Heart left ventricle (tissue), 16 donors: ENCODE measurements at regions not wholly inside any gene's neighbourhood (a gene's known extent, or its start where the extent isn't known, plus 50 kb on each side); places are given as distances from the start of the nearest gene placed in this dataset.
A peak's percentile ranks its signal among the peaks of the same experiment; 100 is the strongest.

Experiments used
- ATAC-seq, 4 donors: fragments of 200-7000 bp; cut with Tn5 transposase; one replicate each; pipeline ENCODE4 v1.9.1; 2020 to 2022; ENCODE audit warnings: moderate library complexity in 4 of 4, mild to moderate bottlenecking in 3 of 4, moderate number of reproducible peaks in 1 of 4
- DNase-seq, 5 donors: peaks; one replicate each; pipeline ENCODE4 v3.0.0-alpha.2; 2020
- H3K27ac ChIP-seq, 12 donors: fragments of 200-600 bp; sonication (generic) in 4 of 12; one replicate each; pipeline versions ENCODE4 v1.5.0 to v1.8.0; 2016 to 2022; ENCODE audit warnings: mild to moderate bottlenecking in 2 of 12
- H3K27me3 ChIP-seq, 9 donors: fragments of 200-600 bp; sonication (generic) in 2 of 9; one replicate each; pipeline versions ENCODE4 v1.5.1 to v1.8.0; 2016 to 2022; ENCODE audit warnings: mild to moderate bottlenecking in 3 of 9
- H3K36me3 ChIP-seq, 9 donors: fragments of 200-600 bp; sonication (generic) in 2 of 9; one replicate each; pipeline versions ENCODE4 v1.5.0 to v1.8.0; 2018 to 2022; ENCODE audit warnings: mild to moderate bottlenecking in 2 of 9
- H3K4me1 ChIP-seq, 12 donors: fragments of 200-600 bp; sonication (generic) in 4 of 12; one replicate each; pipeline versions ENCODE4 v1.5.0 to v1.8.0; 2016 to 2022; ENCODE audit warnings: mild to moderate bottlenecking in 3 of 12
- H3K4me3 ChIP-seq, 12 donors: fragments of 200-600 bp; sonication (generic) in 4 of 12; one replicate each; pipeline versions ENCODE4 v1.5.0 to v1.8.0; 2017 to 2022; ENCODE audit warnings: mild to moderate bottlenecking in 9 of 12, moderate library complexity in 4 of 12
- H3K9me3 ChIP-seq, 12 donors: fragments of 200-600 bp; sonication (generic) in 4 of 12; one replicate each; pipeline versions ENCODE4 v1.5.0 to v1.8.0; 2016 to 2022; ENCODE audit warnings: mild to moderate bottlenecking in 1 of 12
- POLR2A ChIP-seq, 2 donors: fragments of 450-650 bp; IDR thresholded peaks; one replicate each; pipeline ENCODE4 v1.6.1; 2017; ENCODE audit warnings: antibody characterized with exemption in 2 of 2, mild to moderate bottlenecking in 2 of 2, moderate library complexity in 2 of 2
- WGBS, 4 donors: extraction: QIAGEN DNeasy Blood & Tissue Kit in 2 of 4; methylation state at CpG; one replicate each; pipeline versions ENCODE4 v1.1.5 to v1.1.7; 2013 to 2018; 5-methylcytosine and 5-hydroxymethylcytosine counted together
- intact Hi-C, 10 donors: fragments of 100-400 bp; cut with DNase I; formaldehyde crosslinking; loops; one replicate each; pipeline versions ENCODE4 v1.11.1 to v1.14.2; 2022
- TF ChIP-seq, protein P1 (sequence below), 12 donors: fragments of 200-600 bp; sonication (generic) in 4 of 12; IDR thresholded peaks; one replicate each; pipeline versions ENCODE4 v1.5.0 to v1.8.0; 2018 to 2022; ENCODE audit warnings: antibody characterized with exemption in 12 of 12, mild to moderate bottlenecking in 5 of 12
- donor health status: ischemic (EF 13 %, LVEDD 7.1; RV severe dilation, severe dysfunction).
- donor health status: healthy with polysubstance abuse.
- donor health status: DM: no; HTN: yes; CAD: no.
- donor health status: DM: no; HTN: no; CAD: no.
- donor health status: ischemic (EF 25% LVEDD 6.9; RV normal size, moderate dysfunction).
- donor health status: ischemic (EF 25% LVEDD 5.7; RV mildly dilated, moderate dysfunction).
- donor health status: healthy.
- donor health status: DM: yes; HTN: yes; CAD: no.
- donor health status: ischemic (EF 35%, LVEDD 5.7; RV mildly dilated, moderate dysfunction).
- donor health status: nonischemic (EF 11% LVEDD 7.7; RV severe dilation, severe dysfunction).
- donor health status: DM: yes; HTN: yes; CAD: no.
- donor health status: PGD.
- donor health status: ischemic (EF 29% LVEDD 5.4; RV normal size, mild dysfunction).
- donor health status: nonischemic (EF 23%, LVEDD 6.1; RV moderate dilation, normal function).

DNA sequence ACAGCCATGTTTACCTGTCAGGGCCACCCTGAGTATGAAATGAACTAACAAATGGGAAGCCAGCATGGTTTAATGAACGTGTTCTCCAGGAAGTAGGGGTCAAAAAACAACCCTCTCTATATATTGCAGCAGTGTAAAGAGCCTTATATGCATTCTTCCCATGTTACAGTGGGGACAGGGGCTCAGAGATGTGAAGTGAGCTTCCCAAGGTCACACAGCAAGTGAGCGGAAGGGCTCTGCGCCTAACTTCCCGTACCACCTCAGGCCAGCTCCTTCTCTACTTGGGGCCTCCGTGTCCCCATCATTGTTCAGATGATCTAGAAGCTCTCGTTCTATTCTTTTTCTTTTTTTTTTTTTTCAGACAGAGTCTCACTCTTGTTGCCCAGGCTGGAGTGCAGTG is 105.1 kb upstream of the MAP1LC3B2 start:
- H3K4me3 ChIP-seq = no peak overlapping the region
- H3K9me3 ChIP-seq = no peaks in the 10 kb centered on the region
- intact Hi-C loops = loop anchor here in 2 of 10 donors (2.0 to 10.0 kb wide), 3 partner anchors 81 to 211 kb away; no protein-coding TSS in a partner anchor
- H3K4me1 ChIP-seq = peaks cover 0 to 24% (median 20%) of the 10 kb centered on the region in 12 donors
- H3K27ac ChIP-seq = no peak overlapping the region
- no peaks in the 10 kb centered on the region for H3K27me3 ChIP-seq
- H3K36me3 ChIP-seq = no peaks in the 10 kb centered on the region
- ATAC-seq (no peak), DNase-seq (no peak)
- TF ChIP-seq, protein P1, sequence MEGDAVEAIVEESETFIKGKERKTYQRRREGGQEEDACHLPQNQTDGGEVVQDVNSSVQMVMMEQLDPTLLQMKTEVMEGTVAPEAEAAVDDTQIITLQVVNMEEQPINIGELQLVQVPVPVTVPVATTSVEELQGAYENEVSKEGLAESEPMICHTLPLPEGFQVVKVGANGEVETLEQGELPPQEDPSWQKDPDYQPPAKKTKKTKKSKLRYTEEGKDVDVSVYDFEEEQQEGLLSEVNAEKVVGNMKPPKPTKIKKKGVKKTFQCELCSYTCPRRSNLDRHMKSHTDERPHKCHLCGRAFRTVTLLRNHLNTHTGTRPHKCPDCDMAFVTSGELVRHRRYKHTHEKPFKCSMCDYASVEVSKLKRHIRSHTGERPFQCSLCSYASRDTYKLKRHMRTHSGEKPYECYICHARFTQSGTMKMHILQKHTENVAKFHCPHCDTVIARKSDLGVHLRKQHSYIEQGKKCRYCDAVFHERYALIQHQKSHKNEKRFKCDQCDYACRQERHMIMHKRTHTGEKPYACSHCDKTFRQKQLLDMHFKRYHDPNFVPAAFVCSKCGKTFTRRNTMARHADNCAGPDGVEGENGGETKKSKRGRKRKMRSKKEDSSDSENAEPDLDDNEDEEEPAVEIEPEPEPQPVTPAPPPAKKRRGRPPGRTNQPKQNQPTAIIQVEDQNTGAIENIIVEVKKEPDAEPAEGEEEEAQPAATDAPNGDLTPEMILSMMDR (IDR thresholded peaks at IDR 0.05) = no peak
- no peak for TF ChIP-seq POLR2A (IDR thresholded peaks at IDR 0.05)
- 85 to 88% (median 86%) methylated on average over 6 of the region's 6 CpGs for WGBS, 4 donors

DNA sequence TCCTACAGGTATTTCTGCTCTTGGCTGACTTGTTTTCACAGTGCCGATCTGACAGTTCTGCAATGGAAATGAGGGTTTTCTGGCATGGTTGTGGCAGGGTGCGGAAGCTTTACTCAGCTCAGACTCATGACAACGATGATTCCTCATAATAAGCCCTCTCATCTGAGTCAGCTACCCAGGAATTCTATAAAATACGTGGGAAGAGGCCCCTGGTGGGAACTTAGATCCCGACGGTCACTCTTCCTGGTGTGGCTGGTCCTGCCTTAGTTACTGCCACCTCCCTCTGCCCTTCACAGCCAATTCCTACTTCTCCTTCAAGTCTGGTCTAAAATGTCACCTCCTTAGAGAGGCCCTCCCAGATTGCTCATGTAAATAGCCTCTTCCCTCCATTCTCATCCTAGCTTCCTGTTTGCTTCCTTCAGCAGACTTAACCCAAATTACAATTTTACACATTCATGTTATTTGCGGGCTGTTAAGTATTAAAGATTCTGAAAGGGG is 104.2 kb upstream of the MAP1LC3B2 start:
- 41 to 65% (median 55%) methylated on average over 7 of the region's 7 CpGs for WGBS, 4 donors
- no peaks in the 10 kb centered on the region for H3K9me3 ChIP-seq
- no peak for TF ChIP-seq POLR2A (IDR thresholded peaks at IDR 0.05)
- TF ChIP-seq, protein P1 (IDR thresholded peaks at IDR 0.05) = no peak
- H3K36me3 ChIP-seq = no peaks in the 10 kb centered on the region
- no peaks in the 10 kb centered on the region for H3K27me3 ChIP-seq
- intact Hi-C loops = loop anchor here in 2 of 10 donors (2.0 to 10.0 kb wide), 4 partner anchors 80 to 210 kb away; no protein-coding TSS in a partner anchor
- H3K4me1 ChIP-seq = peaks cover 0 to 24% (median 20%) of the 10 kb centered on the region in 12 donors
- H3K27ac ChIP-seq = peak overlapping the region; percentile 47 to 96 (median 74)
- peak overlapping the region in 2 of 12 donors; percentile 23 to 37 for H3K4me3 ChIP-seq
- DNase-seq (no peak), ATAC-seq (peak in 2 of 4 donors; percentile 13 to 25)

DNA sequence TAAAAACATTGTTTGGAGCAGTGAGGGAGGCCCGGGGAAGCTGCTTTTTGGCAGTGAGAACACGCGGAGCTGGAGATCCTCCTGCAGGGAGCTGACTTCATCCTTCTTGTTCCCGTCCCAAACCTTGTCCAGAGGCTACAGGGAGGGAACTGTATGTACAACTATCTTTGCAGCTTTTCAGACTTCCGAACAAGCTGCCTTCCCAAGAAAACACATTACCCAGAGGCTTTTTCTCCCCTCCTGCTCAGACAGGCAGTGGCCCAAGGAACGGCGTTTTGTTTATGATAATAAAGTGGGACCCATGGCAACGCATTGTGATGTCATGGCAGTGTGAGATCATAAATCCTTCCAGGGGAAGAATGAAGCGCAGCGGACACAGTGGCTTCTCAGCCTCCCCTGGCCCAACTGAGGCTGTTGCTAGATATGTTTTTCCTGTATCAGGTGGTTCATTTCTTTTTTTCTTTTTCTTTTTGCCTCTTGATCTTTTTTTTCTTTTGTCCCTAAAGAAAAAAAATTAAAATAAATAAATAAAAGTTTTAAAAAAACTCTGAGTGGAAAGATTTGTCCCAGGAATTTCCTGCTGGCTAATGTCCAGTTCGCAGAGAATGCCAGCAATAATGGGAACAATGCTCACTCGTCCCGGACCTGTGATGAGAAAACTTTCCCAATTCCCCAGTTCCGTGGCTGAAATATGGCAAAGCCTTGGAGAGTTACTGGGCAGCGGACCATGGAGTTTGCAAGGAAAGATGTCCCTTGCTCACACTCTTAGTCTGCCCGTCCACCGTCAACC is 103.4 kb upstream of the MAP1LC3B2 start:
- peak overlapping the region in 5 of 12 donors; percentile 5 to 38 (median 26) for H3K4me3 ChIP-seq
- ATAC-seq (peak; percentile 85 to 96 (median 92)), DNase-seq (peak; percentile 57 to 82 (median 81))
- intact Hi-C loops = loop anchor here in 2 of 10 donors (2.0 to 10.0 kb wide), 4 partner anchors 79 to 209 kb away; no protein-coding TSS in a partner anchor
- H3K27ac ChIP-seq = peak overlapping the region; percentile 47 to 96 (median 74)
- no peaks in the 10 kb centered on the region for H3K27me3 ChIP-seq
- H3K36me3 ChIP-seq = no peaks in the 10 kb centered on the region
- 25 to 43% (median 29%) methylated on average over 17 of the region's 17 CpGs for WGBS, 4 donors
- peaks cover 0 to 24% (median 20%) of the 10 kb centered on the region in 12 donors for H3K4me1 ChIP-seq
- TF ChIP-seq, protein P1 (IDR thresholded peaks at IDR 0.05) = no peak
- TF ChIP-seq POLR2A (IDR thresholded peaks at IDR 0.05) = no peak
- H3K9me3 ChIP-seq = no peaks in the 10 kb centered on the region
